ENCODE measurements at regions not wholly inside any gene's neighbourhood (a gene's known extent, or its start where the extent isn't known, plus 50 kb on each side); places are given as distances from the start of the nearest gene placed in this dataset.
A peak's percentile ranks its signal among the peaks of the same experiment; 100 is the strongest.

DNA sequence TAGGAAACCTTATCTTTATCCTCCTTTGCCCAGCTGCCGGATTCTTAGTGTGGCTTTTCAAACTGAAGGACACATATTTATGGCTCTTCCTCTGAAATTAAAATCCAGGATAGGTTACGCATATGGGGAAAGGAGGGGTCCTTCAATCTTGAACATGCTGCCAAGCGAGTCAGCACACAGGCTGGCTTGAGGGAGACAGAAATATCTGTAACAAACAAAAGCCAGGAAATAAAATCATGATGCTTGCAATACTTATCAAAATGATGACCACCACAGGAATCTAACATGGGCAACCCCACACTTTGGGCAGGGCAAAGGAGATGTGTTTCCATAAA, 196.4 kb upstream of the LDB2 start:
- no peak for DNase-seq

- DNase-seq, result no peak
These were observed 195.9 kb upstream of the LDB2 start for GRCh38 chr4:17094159-17094875.

DNA sequence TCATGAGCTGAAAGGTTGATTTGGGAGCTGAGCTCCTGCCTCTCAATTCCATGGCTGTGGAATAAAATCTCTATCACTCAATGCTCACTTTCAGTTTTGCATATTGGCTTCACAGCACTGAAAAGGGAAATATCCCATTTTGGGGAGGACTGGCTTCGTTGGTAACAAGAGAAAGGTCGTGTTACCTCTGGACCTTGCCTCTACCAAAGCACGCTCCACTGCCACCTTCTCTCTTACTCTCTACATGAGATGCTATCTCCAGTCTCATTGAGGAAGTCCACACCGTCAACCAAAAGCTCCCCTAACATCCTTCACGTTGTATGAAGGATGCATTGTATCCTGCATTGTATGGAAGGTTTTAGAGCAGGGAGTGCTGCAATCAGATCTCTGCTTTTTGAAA, 195.0 kb upstream of the LDB2 start:
- no peak for DNase-seq

DNA sequence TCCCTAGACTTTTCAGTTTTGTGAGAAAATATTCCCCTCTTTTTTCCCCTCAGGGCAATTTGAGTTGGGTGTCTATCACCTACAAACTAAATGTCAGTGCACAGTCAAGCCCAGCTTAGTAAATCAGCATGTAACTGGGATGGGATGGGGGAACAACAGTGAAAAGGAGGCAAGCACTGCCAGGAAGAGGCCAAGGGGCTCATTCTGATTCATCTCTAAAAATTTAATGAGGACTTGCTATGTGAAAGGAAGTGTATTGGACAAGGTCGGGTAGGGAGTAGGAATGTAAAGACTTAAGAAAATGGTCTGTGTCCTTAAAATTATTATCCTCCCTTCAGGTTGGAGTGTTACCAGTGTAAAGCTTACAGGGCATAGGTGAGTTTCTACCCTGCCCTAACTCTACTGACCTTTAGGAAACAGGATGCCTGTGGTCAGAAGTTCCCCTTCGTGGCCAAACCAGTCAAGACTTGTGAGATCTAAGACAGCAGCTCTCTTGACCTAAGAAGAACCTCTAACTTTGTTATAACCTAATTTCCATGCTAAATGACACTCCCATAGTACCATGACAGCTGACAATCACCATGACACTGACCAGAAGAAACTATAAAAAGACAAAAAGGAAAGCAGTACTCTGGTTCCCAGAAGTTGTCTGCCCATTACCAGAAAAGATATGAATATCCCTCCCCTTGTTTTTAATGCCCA, 194.4 kb upstream of the LDB2 start:
- DNase-seq, result no peak

- DNase-seq, result peak; percentile 4
These were observed 192.7 kb upstream of the LDB2 start for GRCh38 chr4:17091104-17091503.

DNA sequence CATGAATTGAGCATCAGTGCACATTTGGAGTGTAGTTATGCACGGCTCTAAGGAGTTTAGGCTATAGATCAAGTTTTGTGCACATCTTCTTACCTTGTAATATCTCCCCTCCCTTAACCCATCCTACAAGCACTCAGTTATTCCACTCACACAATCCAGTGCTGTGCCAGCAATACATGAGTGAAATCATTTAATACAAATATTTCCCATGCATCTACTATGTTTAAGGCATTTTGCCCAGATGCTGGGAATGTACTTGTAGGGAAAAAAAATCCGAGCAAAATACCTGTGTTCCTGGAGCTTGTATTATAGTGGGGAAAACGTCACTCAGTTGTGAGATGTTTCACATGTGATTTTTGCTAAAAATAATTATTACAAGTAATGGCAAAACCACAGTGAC, 191.6 kb upstream of the LDB2 start:
- DNase-seq, result no peak

DNA sequence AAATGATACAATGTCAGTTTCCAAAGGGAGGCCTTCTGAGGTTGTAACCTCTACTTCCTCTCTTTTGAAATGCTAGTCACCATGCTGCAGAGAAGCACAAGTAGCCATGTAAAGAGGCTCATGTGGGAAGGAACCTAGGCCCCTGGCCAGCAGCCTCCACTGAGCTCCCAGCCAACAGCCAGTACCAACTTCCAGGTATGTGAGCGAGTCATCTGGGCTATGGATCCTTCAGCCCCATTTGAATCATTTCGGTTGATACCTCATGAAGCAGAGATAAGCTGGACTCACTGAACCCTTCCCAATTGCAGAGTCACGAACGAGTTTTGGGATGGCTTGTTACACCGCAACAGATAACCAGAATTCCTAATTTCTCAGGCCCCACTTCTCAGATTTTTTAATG, 187.0 kb upstream of the LDB2 start:
- peak; percentile 45 for DNase-seq

- no peak for DNase-seq
These were observed 183.7 kb upstream of the LDB2 start for GRCh38 chr4:17082186-17082585.

- DNase-seq, result no peak
These were observed 182.7 kb upstream of the LDB2 start for GRCh38 chr4:17081179-17081578.

DNA sequence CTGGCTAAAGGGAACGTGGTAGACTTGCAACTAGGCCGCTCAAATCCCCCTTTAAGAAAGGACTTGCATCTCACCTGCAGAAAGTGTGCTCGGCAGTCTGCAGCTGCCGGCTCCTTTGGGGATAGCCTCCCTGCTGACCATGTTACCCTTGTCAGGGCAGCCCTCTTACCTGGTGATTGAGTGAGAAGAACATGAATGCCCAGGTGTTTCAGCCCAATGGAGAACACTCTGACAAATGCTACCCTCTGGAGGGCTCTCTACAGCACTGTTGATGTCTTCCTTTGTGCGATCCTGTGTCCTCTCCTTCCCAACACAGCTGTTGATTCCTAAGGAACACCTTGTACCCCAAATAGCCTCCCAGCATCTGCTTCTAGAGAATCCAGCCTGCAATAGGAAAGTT, 178.7 kb upstream of the LDB2 start:
- DNase-seq, result no peak

GRCh38 chr4:17072483-17072882, 174.0 kb upstream of the LDB2 start:
- DNase-seq, result no peak

- no peak for DNase-seq
These were observed 170.4 kb upstream of the LDB2 start for GRCh38 chr4:17068891-17069290.

- no peak for DNase-seq
These were observed 169.9 kb upstream of the LDB2 start for GRCh38 chr4:17068392-17068791.

DNA sequence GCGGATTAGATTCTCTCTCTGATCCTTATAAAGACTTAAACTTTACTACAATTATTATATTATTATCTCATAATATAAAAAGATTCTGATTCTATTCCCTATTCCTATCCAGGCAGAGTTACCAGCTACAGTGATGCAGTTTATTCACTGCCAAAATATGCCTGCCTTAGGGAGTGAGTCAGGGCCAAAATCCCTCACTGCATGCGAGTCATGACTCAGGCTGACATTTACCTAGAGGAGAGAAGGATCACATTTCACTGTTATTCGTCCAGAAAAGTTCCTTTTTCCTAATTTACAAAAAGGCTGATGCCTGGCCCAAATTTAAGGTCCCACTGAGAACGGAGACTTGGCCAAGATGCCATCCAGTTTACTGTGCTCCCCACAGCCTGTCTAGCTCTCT, 168.5 kb upstream of the LDB2 start:
- DNase-seq, result no peak

- no peak for DNase-seq
These were observed 167.8 kb upstream of the LDB2 start for GRCh38 chr4:17066236-17066635.

GRCh38 chr4:17065821-17066220, 167.4 kb upstream of the LDB2 start:
- no peak for DNase-seq

GRCh38 chr4:17064959-17065358, 166.5 kb upstream of the LDB2 start:
- no peak for DNase-seq

- DNase-seq, result no peak
These were observed 165.4 kb upstream of the LDB2 start for GRCh38 chr4:17063888-17064287.

- DNase-seq, result no peak
These were observed 161.8 kb upstream of the LDB2 start for GRCh38 chr4:17060230-17060629.

- DNase-seq, result no peak
These were observed 160.7 kb upstream of the LDB2 start for GRCh38 chr4:17058916-17059741.

DNA sequence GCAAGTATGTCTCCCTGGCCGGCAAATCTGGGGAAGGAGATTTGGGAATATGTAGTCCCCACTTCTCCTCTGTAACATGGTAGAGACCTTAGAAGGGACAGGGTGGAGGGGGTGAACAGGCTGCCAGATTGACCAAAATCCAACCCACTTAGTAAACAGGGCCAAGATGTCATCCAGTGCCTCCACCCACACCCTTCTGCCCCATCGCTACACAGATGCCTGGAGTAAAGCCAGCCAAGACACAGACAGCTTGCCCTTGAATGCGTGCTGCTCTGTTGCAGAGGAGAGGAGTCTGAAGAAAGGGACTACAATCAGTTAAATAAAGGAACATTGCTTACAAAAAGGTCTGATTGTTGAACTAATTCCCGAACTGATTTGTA, 160.1 kb upstream of the LDB2 start:
- DNase-seq, result no peak

- DNase-seq, result no peak
These were observed 158.6 kb upstream of the LDB2 start for GRCh38 chr4:17057035-17057434.

GRCh38 chr4:17055788-17056187, 157.3 kb upstream of the LDB2 start:
- peak; percentile 35 for DNase-seq

GRCh38 chr4:17045866-17046265, 147.4 kb upstream of the LDB2 start:
- DNase-seq, result no peak
